ENCODE measurements at regions not wholly inside any gene's neighbourhood (a gene's known extent, or its start where the extent isn't known, plus 50 kb on each side); places are given as distances from the start of the nearest gene placed in this dataset.

DNA sequence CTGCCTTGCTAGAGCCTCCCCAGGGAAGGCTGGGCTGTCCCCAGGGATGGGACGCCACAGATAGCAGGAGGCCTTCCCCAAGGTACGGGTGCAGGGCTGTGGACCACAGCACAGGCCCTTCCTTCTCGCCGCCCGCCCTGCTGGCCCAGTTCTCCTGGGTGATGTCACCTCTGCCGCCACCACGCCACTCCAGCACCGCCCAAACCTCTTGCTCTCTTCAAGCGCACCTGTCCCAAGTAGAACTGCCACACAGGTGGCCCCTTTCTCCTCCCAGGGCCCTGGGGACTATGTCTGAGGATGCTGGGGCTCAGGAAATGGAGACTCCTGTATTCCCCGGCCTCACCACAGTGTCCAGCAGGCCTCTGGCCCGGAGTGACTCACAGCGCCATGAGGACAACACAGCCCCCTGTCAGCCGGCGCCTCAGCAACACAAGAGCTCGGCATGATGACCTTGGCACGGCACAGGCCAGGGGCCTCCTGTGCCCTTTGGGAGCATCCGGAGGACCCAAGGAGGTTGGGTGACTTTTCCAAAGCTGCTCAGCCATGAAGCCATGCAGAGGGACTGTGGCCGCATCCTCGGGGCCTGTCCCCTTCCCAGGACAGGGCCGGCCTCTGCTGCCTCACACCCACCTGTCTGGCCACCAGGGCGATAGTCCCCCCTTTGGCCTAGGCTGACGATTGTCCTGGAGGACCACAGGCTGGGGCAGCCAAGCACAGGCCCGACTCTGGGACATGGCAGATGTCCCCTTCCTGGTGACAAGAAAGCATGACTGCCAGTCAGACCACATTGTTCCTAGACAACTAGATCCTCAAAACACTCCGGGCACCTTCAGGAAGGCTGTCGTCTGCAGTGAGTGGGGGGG, 1023.5 kb downstream of the BRD1 start:
- Histone ChIP-seq H3K36me3 (ENCODE audit: control insufficient read depth, insufficient read depth, low read length) (no peaks in the 10 kb centered on the region), H3K9me1 (ENCODE audit: insufficient read depth, low read length) (no peaks in the 10 kb centered on the region), H3K23ac (ENCODE audit: low read depth, low read length) (no peak overlapping the region), H2BK120ac (ENCODE audit: low read depth, low read length) (no peak overlapping the region), H4K8ac (ENCODE audit: low read depth in 2 of 2, low read length in 2 of 2) (no peak overlapping the region), H4K20me1 (ENCODE audit: insufficient read depth, low read length) (no peaks in the 10 kb centered on the region), H2AFZ (replicated peaks; ENCODE audit: low read length, poor library complexity) (no peak overlapping the region), H3K27me3 (ENCODE audit: control insufficient read depth, insufficient read depth, low read length) (no peaks in the 10 kb centered on the region), H3K56ac (ENCODE audit: extremely low read depth, insufficient read depth, low read length) (no peak overlapping the region), H3K9me3 (ENCODE audit: control insufficient read depth, insufficient read depth, low read length) (peaks cover 73% of the 10 kb centered on the region), H2BK20ac (ENCODE audit: low read depth, low read length) (no peak overlapping the region), H3K4me1 (ENCODE audit: control insufficient read depth, insufficient read depth, low read length) (no peaks in the 10 kb centered on the region), H3K27ac (ENCODE audit: insufficient read depth, low read length) (no peak overlapping the region), H3K4me2 (ENCODE audit: low read depth, low read length) (no peak overlapping the region), H2BK5ac (ENCODE audit: low read depth, low read length, poor library complexity, severe bottlenecking) (no peak overlapping the region), H3K4ac (ENCODE audit: low read depth, low read length) (no peak overlapping the region), H3K18ac (ENCODE audit: low read depth, low read length) (no peak overlapping the region), H3K9ac (ENCODE audit: low read depth, low read length) (no peak overlapping the region), H3K79me1 (ENCODE audit: low read depth in 1 of 2, low read length in 2 of 2) (no peaks in the 10 kb centered on the region), H2AK5ac (ENCODE audit: low read depth, low read length) (no peak overlapping the region), H3K4me3 (ENCODE audit: insufficient read depth, low read depth, low read length) (no peak overlapping the region), H4K5ac (ENCODE audit: low read depth, low read length) (no peak overlapping the region), H3K14ac (replicated peaks; ENCODE audit: low read depth, low read length) (no peak overlapping the region), H2BK15ac (ENCODE audit: low read depth, low read length) (no peak overlapping the region), H2AK9ac (replicated peaks; ENCODE audit: low read depth, low read length, poor library complexity) (no peak overlapping the region), H4K91ac (ENCODE audit: insufficient read depth, low read depth, low read length) (no peak overlapping the region)
- intact Hi-C loops (cut with micrococcal nuclease) = no loop called here
- dilution Hi-C loops (cut with HindIII; ENCODE audit: low sequenced_read_pairs, unreplicated experiment) = no loop called here
- WGBS, 2 experiments (ENCODE audit: extremely low coverage in 2 of 2, insufficient read length in 1 of 2) = 68% methylated on average over 6 of the region's 25 CpGs; no CpG with 5 or more reads in 1 of the 2 experiments
- ChIA-PET POLR2A (ENCODE audit: unreplicated experiment) (no interaction called here), CTCF (no interaction called here)
- no TSS peak for BruUV-seq (replicated peaks)
- no peak for ATAC-seq (ENCODE audit: low read depth)
- in situ Hi-C loops (cut with MboI; ENCODE audit: low sequenced_read_pairs) = no loop called here
- TF ChIP-seq FOS (IDR thresholded peaks at IDR 0.05; ENCODE audit: low read depth, low read length) = no peak
- TF ChIP-seq, protein P1, sequence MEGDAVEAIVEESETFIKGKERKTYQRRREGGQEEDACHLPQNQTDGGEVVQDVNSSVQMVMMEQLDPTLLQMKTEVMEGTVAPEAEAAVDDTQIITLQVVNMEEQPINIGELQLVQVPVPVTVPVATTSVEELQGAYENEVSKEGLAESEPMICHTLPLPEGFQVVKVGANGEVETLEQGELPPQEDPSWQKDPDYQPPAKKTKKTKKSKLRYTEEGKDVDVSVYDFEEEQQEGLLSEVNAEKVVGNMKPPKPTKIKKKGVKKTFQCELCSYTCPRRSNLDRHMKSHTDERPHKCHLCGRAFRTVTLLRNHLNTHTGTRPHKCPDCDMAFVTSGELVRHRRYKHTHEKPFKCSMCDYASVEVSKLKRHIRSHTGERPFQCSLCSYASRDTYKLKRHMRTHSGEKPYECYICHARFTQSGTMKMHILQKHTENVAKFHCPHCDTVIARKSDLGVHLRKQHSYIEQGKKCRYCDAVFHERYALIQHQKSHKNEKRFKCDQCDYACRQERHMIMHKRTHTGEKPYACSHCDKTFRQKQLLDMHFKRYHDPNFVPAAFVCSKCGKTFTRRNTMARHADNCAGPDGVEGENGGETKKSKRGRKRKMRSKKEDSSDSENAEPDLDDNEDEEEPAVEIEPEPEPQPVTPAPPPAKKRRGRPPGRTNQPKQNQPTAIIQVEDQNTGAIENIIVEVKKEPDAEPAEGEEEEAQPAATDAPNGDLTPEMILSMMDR (conservative IDR thresholded peaks at IDR 0.05; ENCODE audit: low read depth, low read length) = no peak
- no peak for TF ChIP-seq MAFK (IDR thresholded peaks at IDR 0.05; ENCODE audit: low read depth, low read length)
- TF ChIP-seq BHLHE40 (IDR thresholded peaks at IDR 0.05; ENCODE audit: low read depth, low read length) = no peak
- TF ChIP-seq SMC3 (IDR thresholded peaks at IDR 0.05; ENCODE audit: low read depth, low read length) = no peak
- no peak for DNase-seq

All from IMR-90 (cell line).